Lung (tissue), 11 donors: ENCODE measurements at regions not wholly inside any gene's neighbourhood (a gene's known extent, or its start where the extent isn't known, plus 50 kb on each side); places are given as distances from the start of the nearest gene placed in this dataset.

Experiments
- ATAC-seq: fragments of 200-7000 bp; cut with Tn5 transposase; one replicate; pipeline ENCODE4 v1.9.1; 2020; ENCODE audit warnings: moderate number of reproducible peaks; ENCODE audit not compliant: insufficient read depth, low FRiP score
- DNase-seq, 3 donors: peaks; one replicate each; pipeline ENCODE4 v3.0.0-alpha.2; 2013 to 2017
- H3K27ac ChIP-seq, 2 donors: one replicate each; pipeline ENCODE4 v1.5.1; 2013; ENCODE audit warnings: mild to moderate bottlenecking in 2 of 2, moderate library complexity in 2 of 2, control low read depth in 1 of 2, inconsistent platforms in 1 of 2, low read depth in 1 of 2, low read length in 1 of 2
- H3K27me3 ChIP-seq, 3 donors: one replicate each; pipeline ENCODE4 v1.5.1; 2013; ENCODE audit warnings: low read length in 2 of 3; ENCODE audit not compliant: control insufficient read depth in 3 of 3, insufficient read depth in 3 of 3
- H3K36me3 ChIP-seq, 4 donors: one replicate each; pipeline ENCODE4 v1.5.1; 2013; ENCODE audit warnings: low read length in 4 of 4, mild to moderate bottlenecking in 1 of 4, moderate library complexity in 1 of 4; ENCODE audit not compliant: control insufficient read depth in 4 of 4, insufficient read depth in 4 of 4
- H3K4me1 ChIP-seq, 5 donors: one replicate each; pipeline ENCODE4 v1.5.1; 2013; ENCODE audit warnings: low read length in 5 of 5, mild to moderate bottlenecking in 2 of 5, moderate library complexity in 1 of 5; ENCODE audit not compliant: control insufficient read depth in 5 of 5, insufficient read depth in 5 of 5
- H3K4me3 ChIP-seq: one replicate; pipeline ENCODE4 v1.5.1; 2013; ENCODE audit warnings: mild to moderate bottlenecking, control low read depth, moderate library complexity
- H3K9ac ChIP-seq, 2 donors: one replicate each; pipeline ENCODE4 v1.5.1; 2013; ENCODE audit warnings: low read length in 2 of 2, control low read depth in 1 of 2; ENCODE audit not compliant: insufficient read depth in 1 of 2
- H3K9me3 ChIP-seq, 4 donors: one replicate each; pipeline ENCODE4 v1.5.1; 2013; ENCODE audit warnings: low read length in 3 of 4, mild to moderate bottlenecking in 1 of 4, moderate library complexity in 1 of 4; ENCODE audit not compliant: control insufficient read depth in 4 of 4, insufficient read depth in 3 of 4
- WGBS, 2 donors: extraction: QIAGEN DNeasy Blood & Tissue Kit; methylation state at CpG; one replicate each; pipeline ENCODE4 v1.1.7; 2013; 5-methylcytosine and 5-hydroxymethylcytosine counted together
- TF ChIP-seq, protein P1 (sequence below): IDR thresholded peaks from 2 replicates; pipeline ENCODE4 v1.5.1; 2012; ENCODE audit warnings: mild to moderate bottlenecking; ENCODE audit errors: control extremely low read depth, extremely low read depth
- donor health status: control.
- donor health status: control.
- donor health status: Bipolar disorder and iron deficiency.
- donor health status: healthy.
- donor health status: DM: yes; HTN: yes; CAD: no.

DNA sequence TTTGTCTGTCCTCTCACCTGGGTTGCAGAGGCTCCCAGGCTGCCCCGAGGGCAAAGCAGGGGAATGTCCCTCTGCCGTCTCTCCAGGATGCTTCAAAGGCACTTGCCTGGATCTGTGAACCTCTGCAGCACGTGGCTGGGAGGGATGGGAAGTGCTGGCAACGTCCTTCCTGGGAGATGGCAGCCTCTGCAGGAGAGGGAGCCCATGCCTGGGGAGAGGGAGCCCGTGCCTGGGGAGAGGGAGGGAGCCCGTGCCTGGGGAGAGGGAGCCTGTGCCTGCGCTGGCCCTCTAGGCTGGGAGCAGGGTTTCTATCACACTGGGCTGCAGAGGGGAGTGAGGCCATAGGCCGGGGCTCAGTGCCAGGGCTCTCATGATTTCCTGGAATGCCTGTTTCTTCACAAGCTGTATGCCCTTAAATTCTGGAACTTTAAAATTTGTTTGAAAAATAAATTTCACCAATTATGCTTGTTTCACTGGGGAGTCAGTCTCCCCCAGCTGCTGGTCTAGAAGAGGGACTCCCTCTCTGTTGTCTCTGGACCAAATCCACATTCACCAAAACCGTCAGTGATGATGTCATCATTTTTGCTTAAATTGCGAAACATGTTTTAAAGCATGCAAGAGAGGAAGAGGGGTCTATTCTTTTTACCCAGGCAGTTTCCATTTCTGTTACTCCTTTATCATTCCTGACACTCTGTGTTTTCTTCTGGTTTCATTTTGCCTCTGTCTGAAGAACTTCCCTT lies 135.7 kb downstream of the DNAJB6 start:
- H3K27me3 ChIP-seq, result no peaks in the 10 kb centered on the region
- no peak overlapping the region for H3K9ac ChIP-seq
- peak in 1 of 3 donors; percentile 5 for DNase-seq
- ATAC-seq, result no peak
- H3K4me1 ChIP-seq, result no peaks in the 10 kb centered on the region
- no peak overlapping the region for H3K4me3 ChIP-seq
- WGBS, 2 donors, result 69 to 74% methylated on average over 10 of the region's 10 CpGs
- TF ChIP-seq, protein P1, sequence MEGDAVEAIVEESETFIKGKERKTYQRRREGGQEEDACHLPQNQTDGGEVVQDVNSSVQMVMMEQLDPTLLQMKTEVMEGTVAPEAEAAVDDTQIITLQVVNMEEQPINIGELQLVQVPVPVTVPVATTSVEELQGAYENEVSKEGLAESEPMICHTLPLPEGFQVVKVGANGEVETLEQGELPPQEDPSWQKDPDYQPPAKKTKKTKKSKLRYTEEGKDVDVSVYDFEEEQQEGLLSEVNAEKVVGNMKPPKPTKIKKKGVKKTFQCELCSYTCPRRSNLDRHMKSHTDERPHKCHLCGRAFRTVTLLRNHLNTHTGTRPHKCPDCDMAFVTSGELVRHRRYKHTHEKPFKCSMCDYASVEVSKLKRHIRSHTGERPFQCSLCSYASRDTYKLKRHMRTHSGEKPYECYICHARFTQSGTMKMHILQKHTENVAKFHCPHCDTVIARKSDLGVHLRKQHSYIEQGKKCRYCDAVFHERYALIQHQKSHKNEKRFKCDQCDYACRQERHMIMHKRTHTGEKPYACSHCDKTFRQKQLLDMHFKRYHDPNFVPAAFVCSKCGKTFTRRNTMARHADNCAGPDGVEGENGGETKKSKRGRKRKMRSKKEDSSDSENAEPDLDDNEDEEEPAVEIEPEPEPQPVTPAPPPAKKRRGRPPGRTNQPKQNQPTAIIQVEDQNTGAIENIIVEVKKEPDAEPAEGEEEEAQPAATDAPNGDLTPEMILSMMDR, result no peak
- H3K27ac ChIP-seq, result no peak overlapping the region
- H3K9me3 ChIP-seq, result peaks cover 0 to 9% (median 0%) of the 10 kb centered on the region in 4 donors
- no peaks in the 10 kb centered on the region for H3K36me3 ChIP-seq

DNA sequence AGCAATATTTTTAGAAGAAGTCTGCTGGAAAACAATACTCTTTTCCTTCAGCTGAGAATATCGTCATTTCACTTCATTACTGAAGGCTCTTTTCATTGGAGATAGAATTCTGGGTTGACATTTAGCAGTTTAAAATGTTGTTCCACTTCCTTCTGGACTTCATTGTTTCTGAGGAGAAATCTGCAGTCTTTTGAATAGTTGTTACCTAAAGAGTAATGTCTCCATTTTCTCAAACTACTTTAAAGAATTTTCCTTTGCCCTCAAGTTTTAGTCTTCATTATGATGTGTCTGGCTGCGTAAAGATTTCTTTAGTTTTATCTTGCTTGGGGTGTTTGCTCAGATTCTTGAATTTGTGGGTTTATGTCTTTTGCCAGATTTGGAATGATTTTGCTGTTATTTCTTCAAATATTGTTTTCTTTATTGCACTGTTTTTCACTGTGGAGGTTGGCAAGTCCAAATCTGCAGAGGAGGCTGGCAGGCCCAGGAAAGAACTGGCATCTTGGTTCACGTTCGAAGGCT lies 136.3 kb downstream of the DNAJB6 start:
- TF ChIP-seq, protein P1, result no peak
- H3K4me1 ChIP-seq, result no peaks in the 10 kb centered on the region
- DNase-seq (no peak), ATAC-seq (no peak)
- no peaks in the 10 kb centered on the region for H3K27me3 ChIP-seq
- H3K9me3 ChIP-seq, result peaks cover 0 to 9% (median 0%) of the 10 kb centered on the region in 4 donors
- no peak overlapping the region for H3K9ac ChIP-seq
- H3K36me3 ChIP-seq, result no peaks in the 10 kb centered on the region
- WGBS, 2 donors, result 84 to 85% methylated on average over 4 of the region's 4 CpGs
- no peak overlapping the region for H3K27ac ChIP-seq
- no peak overlapping the region for H3K4me3 ChIP-seq

DNA sequence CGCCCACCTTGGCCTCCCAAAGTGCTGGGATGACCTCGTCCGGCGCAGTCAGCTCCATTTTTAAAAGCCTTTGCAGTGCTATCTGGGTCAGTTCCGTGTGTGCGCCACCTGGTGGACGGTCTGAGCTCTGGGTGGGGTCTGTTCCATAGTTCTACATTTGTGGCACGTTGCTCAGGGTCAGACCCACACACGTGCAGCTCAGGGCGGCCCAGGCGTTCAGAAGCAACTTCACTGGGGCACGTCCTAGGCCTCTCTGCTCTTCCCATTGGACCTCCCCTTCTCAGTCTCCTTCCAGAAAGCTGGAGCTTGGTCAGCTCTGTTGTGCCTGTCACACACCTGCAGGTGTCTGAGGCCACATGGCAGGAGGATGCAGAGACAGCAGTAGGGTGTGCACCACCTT lies 137.9 kb downstream of the DNAJB6 start:
- no peaks in the 10 kb centered on the region for H3K27me3 ChIP-seq
- H3K4me3 ChIP-seq, result no peak overlapping the region
- DNase-seq (peak in 1 of 3 donors; percentile 11), ATAC-seq (no peak)
- no peaks in the 10 kb centered on the region for H3K4me1 ChIP-seq
- TF ChIP-seq, protein P1, result no peak
- H3K9ac ChIP-seq, result no peak overlapping the region
- no peaks in the 10 kb centered on the region for H3K36me3 ChIP-seq
- H3K9me3 ChIP-seq, result peaks cover 0 to 7% (median 0%) of the 10 kb centered on the region in 4 donors
- 41 to 46% methylated on average over 12 of the region's 12 CpGs for WGBS, 2 donors
- no peak overlapping the region for H3K27ac ChIP-seq
